Endodermal cell (in vitro differentiated cells): ENCODE measurements at regions not wholly inside any gene's neighbourhood (a gene's known extent, or its start where the extent isn't known, plus 50 kb on each side); places are given as distances from the start of the nearest gene placed in this dataset.

Experiments used
- DNase-seq: peaks from one replicate; pipeline ENCODE4 v3.0.0-alpha.2; 2017
- H3K27ac ChIP-seq: 2 replicates; pipeline ENCODE4 v1.5.1; 2013; ENCODE audit warnings: mild to moderate bottlenecking, low read depth, low read length, moderate library complexity
- H3K27me3 ChIP-seq: 2 replicates; pipeline ENCODE4 v1.6.1; 2013; ENCODE audit warnings: mild to moderate bottlenecking, low read length, moderate library complexity; ENCODE audit not compliant: insufficient read depth, control insufficient read depth, poor library complexity, severe bottlenecking
- H3K36me3 ChIP-seq: 2 replicates; pipeline ENCODE4 v1.7.0; 2013; ENCODE audit warnings: mild to moderate bottlenecking, low read length, moderate library complexity; ENCODE audit not compliant: control insufficient read depth, insufficient read depth
- H3K4me1 ChIP-seq: one replicate; pipeline ENCODE4 v1.7.0; 2013; ENCODE audit warnings: low read length; ENCODE audit not compliant: control insufficient read depth, insufficient read depth
- H3K4me3 ChIP-seq: 2 replicates; pipeline ENCODE4 v1.5.1; 2013; ENCODE audit warnings: mild to moderate bottlenecking, low read length, moderate library complexity
- H3K9ac ChIP-seq: 2 replicates; pipeline ENCODE4 v1.6.1; 2013; ENCODE audit warnings: mild to moderate bottlenecking, low read length, moderate library complexity; ENCODE audit not compliant: poor library complexity, severe bottlenecking; ENCODE audit errors: extremely low read depth
- H3K9me3 ChIP-seq: 2 replicates; pipeline ENCODE4 v1.6.1; 2013; ENCODE audit warnings: mild to moderate bottlenecking, low read length, moderate library complexity; ENCODE audit not compliant: control insufficient read depth
- H3K27ac Mint-ChIP-seq: 2 replicates; pipeline ENCODE4 v1.8.0; 2020; ENCODE audit warnings: mixed read lengths
- H3K27me3 Mint-ChIP-seq: 2 replicates; pipeline ENCODE4 v1.8.0; 2021; ENCODE audit warnings: mild to moderate bottlenecking, mixed read lengths; ENCODE audit not compliant: insufficient read depth
- H3K36me3 Mint-ChIP-seq: 2 replicates; pipeline ENCODE4 v1.8.0; 2020; ENCODE audit warnings: low read depth, mixed read lengths
- H3K4me1 Mint-ChIP-seq: 2 replicates; pipeline ENCODE4 v1.8.0; 2020; ENCODE audit warnings: mixed read lengths
- H3K4me3 Mint-ChIP-seq: 2 replicates; pipeline ENCODE4 v1.8.0; 2020; ENCODE audit warnings: mild to moderate bottlenecking, moderate library complexity, mixed read lengths
- H3K9me3 Mint-ChIP-seq: 2 replicates; pipeline ENCODE4 v1.8.0; 2020; ENCODE audit warnings: mild to moderate bottlenecking, mixed read lengths
- CTCF ChIP-seq: fragments of 200-600 bp; sonication (generic); conservative IDR thresholded peaks from 2 replicates; pipeline ENCODE4 v1.5.0; 2021; ENCODE audit warnings: antibody characterized with exemption, mild to moderate bottlenecking
- WGBS, 2 experiments: methylation state at CpG; one replicate each; pipeline versions ENCODE4 v1.1.5 to v1.1.7; 2013; ENCODE audit warnings: missing lambda C conversion rate in 2 of 2, mixed read lengths in 1 of 2; ENCODE audit not compliant: insufficient coverage in 1 of 2, insufficient read length in 1 of 2; 5-methylcytosine and 5-hydroxymethylcytosine counted together

DNA sequence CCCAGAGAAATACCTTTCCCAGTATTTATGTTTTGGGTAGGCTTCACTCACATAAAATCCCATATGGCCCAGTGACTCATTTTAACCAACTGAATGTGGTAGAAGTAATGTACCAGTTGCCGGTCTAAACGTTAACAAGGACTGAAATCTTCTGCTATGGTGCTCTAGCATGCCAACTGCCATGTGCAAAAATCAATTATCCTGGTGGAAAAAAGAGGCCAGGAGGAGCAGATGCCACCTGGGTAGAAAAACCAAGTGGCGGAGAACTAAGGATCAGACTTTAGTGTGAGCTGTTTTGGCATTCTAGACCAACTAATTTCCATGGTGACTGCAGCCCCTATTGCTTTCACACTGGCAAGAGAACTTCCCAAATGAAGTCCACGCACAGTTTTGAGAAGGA is 1660.7 kb upstream of the ADGRL3 start:
- Histone ChIP-seq H3K4me1 (no peaks in the 10 kb centered on the region), H3K4me3 (no peak overlapping the region), H3K27me3 (no peaks in the 10 kb centered on the region), H3K36me3 (no peaks in the 10 kb centered on the region), H3K9me3 (no peaks in the 10 kb centered on the region), H3K9ac (no peak overlapping the region), H3K27ac (no peak overlapping the region)
- Mint-ChIP-seq H3K4me3 (no peak overlapping the region), H3K4me1 (peaks cover 12% of the 10 kb centered on the region), H3K27ac (no peak overlapping the region), H3K27me3 (no peaks in the 10 kb centered on the region), H3K36me3 (no peaks in the 10 kb centered on the region), H3K9me3 (no peaks in the 10 kb centered on the region)
- WGBS, 2 experiments, result 80 to 98% methylated on average over 1 to 4 of the region's 4 CpGs
- DNase-seq, result no peak
- TF ChIP-seq CTCF, result no peak

- Mint-ChIP-seq H3K4me3 (no peak overlapping the region), H3K27ac (no peak overlapping the region), H3K27me3 (no peaks in the 10 kb centered on the region), H3K36me3 (no peaks in the 10 kb centered on the region), H3K9me3 (no peaks in the 10 kb centered on the region), H3K4me1 (peaks cover 19% of the 10 kb centered on the region)
- Histone ChIP-seq H3K9ac (no peak overlapping the region), H3K27ac (no peak overlapping the region), H3K4me1 (no peaks in the 10 kb centered on the region), H3K36me3 (no peaks in the 10 kb centered on the region), H3K27me3 (no peaks in the 10 kb centered on the region), H3K9me3 (no peaks in the 10 kb centered on the region), H3K4me3 (no peak overlapping the region)
- DNase-seq, result no peak
- TF ChIP-seq CTCF, result no peak
- WGBS, 2 experiments, result 92 to 95% methylated on average over 2 of the region's 2 CpGs
Measured at GRCh38 chr4:59540311-59540710, 1659.8 kb upstream of the ADGRL3 start.

DNA sequence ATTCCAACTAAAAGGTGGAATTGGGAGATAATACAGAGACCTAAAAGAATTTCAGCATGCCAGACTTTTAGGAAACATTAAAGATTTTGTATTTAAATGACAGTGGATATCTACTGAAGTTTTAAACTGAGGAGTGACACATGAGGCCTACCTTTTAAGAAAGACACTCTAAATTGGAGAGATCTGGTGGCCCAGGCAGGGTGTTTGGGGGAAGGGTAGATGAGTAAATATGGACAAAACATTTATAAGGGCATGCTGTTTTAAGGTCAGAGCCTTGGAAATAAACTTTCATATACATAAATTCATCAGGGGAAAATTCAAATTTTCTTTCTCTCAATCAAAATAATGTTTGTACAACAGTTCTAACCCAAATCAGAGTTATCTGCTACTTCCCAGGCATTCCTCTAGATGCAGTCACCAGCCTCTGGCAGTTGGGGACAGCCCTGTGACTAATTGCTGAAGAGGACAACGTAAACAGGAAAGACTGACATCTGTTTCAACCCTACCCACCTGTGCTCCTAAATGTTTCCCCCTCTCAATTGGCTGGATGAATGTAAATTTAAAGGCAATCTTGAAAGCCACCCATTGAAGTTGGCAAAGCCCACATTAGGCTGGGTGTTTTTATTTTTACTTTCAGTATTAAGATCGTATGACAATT is 1646.9 kb upstream of the ADGRL3 start:
- H3K36me3 ChIP-seq, result no peaks in the 10 kb centered on the region
- DNase-seq, result no peak
- no peak overlapping the region for H3K4me3 ChIP-seq
- no peak overlapping the region for H3K9ac ChIP-seq
- no peaks in the 10 kb centered on the region for H3K4me1 ChIP-seq
- H3K27ac Mint-ChIP-seq, result peak overlapping the region; percentile 24
- no peaks in the 10 kb centered on the region for H3K27me3 ChIP-seq
- no peaks in the 10 kb centered on the region for H3K27me3 Mint-ChIP-seq
- WGBS, 2 experiments, result 94% methylated on average over 2 of the region's 2 CpGs; no CpG with 5 or more reads in 1 of the 2 experiments
- H3K4me1 Mint-ChIP-seq, result no peaks in the 10 kb centered on the region
- TF ChIP-seq CTCF, result no peak
- no peaks in the 10 kb centered on the region for H3K9me3 ChIP-seq
- H3K36me3 Mint-ChIP-seq, result no peaks in the 10 kb centered on the region
- no peak overlapping the region for H3K4me3 Mint-ChIP-seq
- H3K9me3 Mint-ChIP-seq, result no peaks in the 10 kb centered on the region
- no peak overlapping the region for H3K27ac ChIP-seq
